ENCODE measurements at regions not wholly inside any gene's neighbourhood (a gene's known extent, or its start where the extent isn't known, plus 50 kb on each side); places are given as distances from the start of the nearest gene placed in this dataset.
"Not testable (repeated sequence)": the region's sequence is repeated elsewhere in the genome, so short reads cannot be mapped to it uniquely, and the experiment has no call there.

DNA sequence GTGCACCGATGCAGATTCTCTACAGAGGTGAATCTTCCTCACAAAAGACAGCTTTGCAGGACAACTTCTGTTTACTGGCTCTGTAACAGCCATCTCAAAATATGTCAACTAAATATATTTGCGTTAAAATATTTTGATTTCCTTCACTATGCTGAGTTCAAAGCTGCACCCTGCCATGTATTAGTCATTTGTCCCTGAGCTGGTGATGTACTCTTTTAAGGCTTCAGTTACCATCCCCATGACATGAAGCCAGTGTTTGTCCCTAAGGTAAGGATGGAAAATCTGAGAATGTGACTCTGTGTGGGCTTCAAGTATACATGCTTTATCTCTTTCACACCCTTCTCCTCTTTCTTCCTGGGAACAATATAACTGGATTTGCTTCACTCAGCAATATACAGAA is 70.2 kb upstream of the BTG3 start:
- no peak for DNase-seq (ENCODE audit: low read depth)

DNA sequence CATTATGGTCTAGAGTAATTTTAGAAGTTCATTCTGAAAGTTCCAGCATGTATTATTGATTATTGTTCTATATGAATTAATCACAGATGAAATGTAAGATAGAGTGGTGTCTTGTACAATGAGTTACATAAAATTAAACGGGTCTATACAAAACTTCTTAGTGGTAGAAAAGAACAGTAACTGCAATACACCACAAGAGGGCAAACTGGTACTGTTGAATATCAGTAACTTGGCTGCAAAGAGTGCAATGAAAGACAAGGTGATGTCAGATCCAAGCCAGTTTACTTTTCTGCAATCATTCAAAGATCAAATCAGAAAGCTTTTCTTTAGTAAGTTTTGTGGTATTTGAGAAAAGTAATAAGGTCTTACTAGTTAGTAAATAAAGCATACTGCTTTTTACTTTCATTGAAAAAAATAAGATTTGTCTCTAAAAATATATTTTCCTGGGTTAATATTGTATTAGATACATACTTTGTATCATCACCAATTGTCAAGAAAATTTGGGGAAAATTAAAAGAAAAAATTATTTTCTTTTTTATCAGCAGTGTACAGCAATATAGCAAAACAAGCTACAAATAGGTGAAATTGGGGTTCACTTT is 66.4 kb upstream of the BTG3 start:
- DNase-seq (ENCODE audit: low read depth) = peak; percentile 65

DNA sequence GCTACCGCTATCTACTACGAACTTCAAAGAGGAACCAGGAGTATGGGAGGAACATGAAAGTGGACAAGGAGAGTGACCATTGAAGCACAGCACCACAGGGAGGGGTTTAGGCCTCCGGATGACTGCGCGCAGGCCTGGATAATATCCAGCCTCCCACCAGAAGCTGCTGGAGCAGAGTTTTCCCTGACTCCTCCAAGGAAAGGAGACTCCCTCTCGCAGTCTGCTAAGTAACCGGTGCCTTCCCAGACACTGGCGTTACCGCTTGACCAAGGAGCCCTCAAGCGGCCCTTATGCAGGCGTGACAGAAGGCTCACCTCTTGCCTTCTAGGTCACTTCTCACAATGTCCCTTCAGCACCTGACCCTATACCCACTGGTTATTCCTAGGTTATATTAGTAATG is 64.2 kb upstream of the BTG3 start:
- not testable (repeated sequence) for DNase-seq (ENCODE audit: low read depth)

- DNase-seq (ENCODE audit: low read depth) = no peak
Measured at GRCh38 chr21:17674106-17674505, 61.4 kb upstream of the BTG3 start.

GRCh38 chr21:17673261-17674020 is 60.7 kb upstream of the BTG3 start:
- peak; percentile 14 for DNase-seq (ENCODE audit: low read depth)

DNA sequence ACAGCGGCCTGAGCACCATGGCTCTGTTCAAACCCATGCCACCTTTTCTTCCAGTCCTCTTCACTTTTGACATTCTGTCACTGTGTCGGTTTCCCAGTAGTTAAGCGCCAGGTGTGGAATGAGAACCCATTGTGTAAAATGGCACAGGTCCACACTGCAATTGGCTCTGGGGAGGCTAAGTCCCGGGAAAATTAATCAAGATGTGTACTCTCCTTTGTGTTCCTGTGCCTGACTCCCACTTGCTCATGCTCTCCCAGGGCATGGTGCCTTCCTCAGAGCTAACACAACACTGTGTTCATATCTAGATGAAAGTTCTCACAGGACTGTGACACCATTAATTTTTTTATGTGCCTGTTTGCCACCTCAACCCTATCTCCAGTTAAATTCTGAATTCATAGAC is 59.0 kb upstream of the BTG3 start:
- no peak for DNase-seq (ENCODE audit: low read depth)

DNA sequence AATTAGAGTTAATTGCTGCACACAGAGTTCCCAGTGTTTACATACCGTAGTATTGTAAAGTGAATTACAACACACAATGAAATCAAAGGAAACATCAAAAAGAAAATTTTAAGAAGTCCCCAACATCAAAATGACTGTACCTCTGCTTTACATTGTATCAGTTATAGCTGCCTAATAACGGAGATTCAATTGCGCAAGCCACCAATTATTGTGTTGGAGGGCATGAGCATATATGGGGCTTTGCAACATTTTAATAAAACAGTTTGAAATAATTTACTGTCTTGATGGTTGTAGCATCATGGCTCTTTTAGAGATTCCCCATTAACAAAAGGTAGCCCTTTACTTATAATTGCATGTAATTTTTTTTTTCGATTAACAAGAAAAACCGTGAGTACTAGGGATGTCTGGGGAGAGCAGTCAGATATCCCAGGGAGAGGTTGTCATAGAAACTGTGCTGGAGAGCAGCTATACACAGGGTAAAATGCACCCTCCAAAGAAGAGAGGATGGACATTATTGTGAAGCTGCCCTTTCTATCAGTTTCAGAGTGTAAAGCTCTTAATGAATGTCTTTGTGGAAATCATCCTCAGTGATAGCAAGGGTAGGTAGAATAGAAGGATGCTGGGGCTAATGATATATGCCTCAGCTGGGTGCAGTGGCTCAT is 55.9 kb upstream of the BTG3 start:
- no peak for DNase-seq (ENCODE audit: low read depth)

- no peak for DNase-seq (ENCODE audit: low read depth)
Measured at GRCh38 chr21:17667256-17667655, 54.6 kb upstream of the BTG3 start.

All from myocyte (in vitro differentiated cells).